Gastrocnemius medialis (tissue), 4 donors: ENCODE measurements at regions not wholly inside any gene's neighbourhood (a gene's known extent, or its start where the extent isn't known, plus 50 kb on each side); places are given as distances from the start of the nearest gene placed in this dataset.

Experiments
- POLR2A ChIP-seq, 2 donors: fragments of 450-650 bp; IDR thresholded peaks; one replicate each; pipeline ENCODE4 v1.6.1; 2017; ENCODE audit warnings: antibody characterized with exemption in 2 of 2, mild to moderate bottlenecking in 2 of 2, moderate library complexity in 2 of 2
- TF ChIP-seq, protein P1 (sequence below), 5 experiments: fragments of 450-650 bp in 3 of 5; fragments of 200-600 bp in 2 of 5; sonication (generic) in 2 of 5; IDR thresholded peaks in 4 of 5; conservative IDR thresholded peaks in 1 of 5; 1 replicate in 4 of 5; 2 replicates in 1 of 5; pipeline ENCODE4 v1.5.1; 2016 to 2019; ENCODE audit warnings: antibody characterized with exemption in 5 of 5, mild to moderate bottlenecking in 3 of 5, moderate library complexity in 3 of 5

DNA sequence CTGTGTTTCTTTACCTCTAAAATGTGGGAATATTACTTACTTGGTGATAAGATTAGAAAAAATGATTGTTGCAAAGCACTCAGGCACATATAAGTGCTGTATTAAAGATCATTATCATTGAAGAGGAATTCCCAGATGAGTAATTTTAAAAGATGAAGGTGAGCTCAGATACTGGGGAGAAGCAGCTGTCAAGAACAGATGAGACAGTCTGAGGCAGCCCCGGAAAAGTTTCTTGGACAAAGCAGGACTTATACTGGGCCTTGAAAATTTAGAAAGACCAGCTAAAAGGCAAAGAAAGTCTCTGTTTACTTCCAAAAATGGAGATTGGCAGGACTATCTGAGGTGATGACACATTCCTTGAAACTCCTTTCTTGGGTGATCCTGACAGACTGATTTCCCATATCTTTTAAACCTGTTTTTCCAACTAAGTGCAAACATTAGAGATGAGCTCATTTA is 93.8 kb upstream of the MARCKS start:
- TF ChIP-seq, protein P1, sequence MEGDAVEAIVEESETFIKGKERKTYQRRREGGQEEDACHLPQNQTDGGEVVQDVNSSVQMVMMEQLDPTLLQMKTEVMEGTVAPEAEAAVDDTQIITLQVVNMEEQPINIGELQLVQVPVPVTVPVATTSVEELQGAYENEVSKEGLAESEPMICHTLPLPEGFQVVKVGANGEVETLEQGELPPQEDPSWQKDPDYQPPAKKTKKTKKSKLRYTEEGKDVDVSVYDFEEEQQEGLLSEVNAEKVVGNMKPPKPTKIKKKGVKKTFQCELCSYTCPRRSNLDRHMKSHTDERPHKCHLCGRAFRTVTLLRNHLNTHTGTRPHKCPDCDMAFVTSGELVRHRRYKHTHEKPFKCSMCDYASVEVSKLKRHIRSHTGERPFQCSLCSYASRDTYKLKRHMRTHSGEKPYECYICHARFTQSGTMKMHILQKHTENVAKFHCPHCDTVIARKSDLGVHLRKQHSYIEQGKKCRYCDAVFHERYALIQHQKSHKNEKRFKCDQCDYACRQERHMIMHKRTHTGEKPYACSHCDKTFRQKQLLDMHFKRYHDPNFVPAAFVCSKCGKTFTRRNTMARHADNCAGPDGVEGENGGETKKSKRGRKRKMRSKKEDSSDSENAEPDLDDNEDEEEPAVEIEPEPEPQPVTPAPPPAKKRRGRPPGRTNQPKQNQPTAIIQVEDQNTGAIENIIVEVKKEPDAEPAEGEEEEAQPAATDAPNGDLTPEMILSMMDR (IDR thresholded peaks at IDR 0.05 in 4 of 5, conservative IDR thresholded peaks at IDR 0.05 in 1 of 5) = no peak
- TF ChIP-seq POLR2A (IDR thresholded peaks at IDR 0.05) = no peak
